Neutrophil (primary cell): ENCODE measurements at regions not wholly inside any gene's neighbourhood (a gene's known extent, or its start where the extent isn't known, plus 50 kb on each side); places are given as distances from the start of the nearest gene placed in this dataset.

Source experiments
- H3K27ac ChIP-seq: fragments of 200-600 bp; sonication (generic); 2 replicates; pipeline ENCODE4 v1.5.1; 2016; ENCODE audit warnings: mild to moderate bottlenecking, moderate library complexity
- H3K27me3 ChIP-seq: fragments of 200-600 bp; sonication (generic); 2 replicates; pipeline ENCODE4 v1.6.0; 2016; ENCODE audit warnings: mild to moderate bottlenecking
- H3K36me3 ChIP-seq: fragments of 200-600 bp; sonication (generic); 2 replicates; pipeline ENCODE4 v1.5.1; 2017
- H3K4me1 ChIP-seq, 2 experiments: fragments of 200-600 bp in 1 of 2; sonication (generic) in 1 of 2; 1 replicate in 1 of 2; 2 replicates in 1 of 2; pipeline versions ENCODE4 v1.5.1 to v1.6.1; 2013 to 2016; ENCODE audit warnings: low read depth in 1 of 2, low read length in 1 of 2, mild to moderate bottlenecking in 1 of 2, moderate library complexity in 1 of 2; ENCODE audit not compliant: control insufficient read depth in 1 of 2, insufficient read depth in 1 of 2
- H3K4me3 ChIP-seq, 2 experiments: fragments of 200-600 bp in 1 of 2; sonication (generic) in 1 of 2; 1 replicate in 1 of 2; 2 replicates in 1 of 2; pipeline ENCODE4 v1.5.1; 2013 to 2016; ENCODE audit warnings: low read depth in 1 of 2, low read length in 1 of 2, mild to moderate bottlenecking in 1 of 2, moderate library complexity in 1 of 2
- H3K9me3 ChIP-seq: fragments of 200-600 bp; sonication (generic); 2 replicates; pipeline ENCODE4 v1.5.1; 2016
- CTCF ChIP-seq: fragments of 200-600 bp; sonication (generic); IDR thresholded peaks from 2 replicates; pipeline ENCODE4 v1.5.1; 2016; ENCODE audit warnings: antibody characterized with exemption

- no peak for TF ChIP-seq CTCF
- Histone ChIP-seq H3K4me1 (no peaks in the 10 kb centered on the region), H3K36me3 (no peaks in the 10 kb centered on the region)
These were observed 754.7 kb downstream of the DTWD2 start for GRCh38 chr5:118233606-118234005.

GRCh38 chr5:118228489-118228888 is 759.9 kb downstream of the DTWD2 start:
- Histone ChIP-seq H3K27me3 (no peaks in the 10 kb centered on the region), H3K4me3 (no peak overlapping the region), H3K36me3 (no peaks in the 10 kb centered on the region), H3K9me3 (no peaks in the 10 kb centered on the region), H3K27ac (no peak overlapping the region), H3K4me1 (no peaks in the 10 kb centered on the region)
- TF ChIP-seq CTCF = no peak

More at GRCh38 chr5:118233606-118234005, 754.7 kb downstream of the DTWD2 start:
- Histone ChIP-seq H3K9me3 (no peaks in the 10 kb centered on the region), H3K4me3 (no peak overlapping the region), H3K27ac (no peak overlapping the region), H3K27me3 (no peaks in the 10 kb centered on the region)

GRCh38 chr5:118224546-118224945 is 763.8 kb downstream of the DTWD2 start:
- H3K27ac ChIP-seq = no peak overlapping the region
- H3K9me3 ChIP-seq = no peaks in the 10 kb centered on the region
- no peaks in the 10 kb centered on the region for H3K36me3 ChIP-seq
- no peaks in the 10 kb centered on the region for H3K4me1 ChIP-seq
- no peak overlapping the region for H3K4me3 ChIP-seq
- no peaks in the 10 kb centered on the region for H3K27me3 ChIP-seq
- TF ChIP-seq CTCF = no peak

GRCh38 chr5:118220556-118221195 is 767.7 kb downstream of the DTWD2 start:
- no peak for TF ChIP-seq CTCF
- no peaks in the 10 kb centered on the region for H3K27me3 ChIP-seq
- no peaks in the 10 kb centered on the region for H3K36me3 ChIP-seq
- no peak overlapping the region for H3K4me3 ChIP-seq
- H3K9me3 ChIP-seq = no peaks in the 10 kb centered on the region
- H3K27ac ChIP-seq = no peak overlapping the region
- H3K4me1 ChIP-seq = no peaks in the 10 kb centered on the region

- TF ChIP-seq CTCF = no peak
- H3K4me1 ChIP-seq = no peaks in the 10 kb centered on the region
- H3K36me3 ChIP-seq = no peaks in the 10 kb centered on the region
- peaks cover 5% of the 10 kb centered on the region for H3K9me3 ChIP-seq
- no peaks in the 10 kb centered on the region for H3K27me3 ChIP-seq
- H3K4me3 ChIP-seq = no peak overlapping the region
- H3K27ac ChIP-seq = no peak overlapping the region
These were observed 776.7 kb downstream of the DTWD2 start for GRCh38 chr5:118211606-118212005.
